ENCODE measurements at regions not wholly inside any gene's neighbourhood (a gene's known extent, or its start where the extent isn't known, plus 50 kb on each side); places are given as distances from the start of the nearest gene placed in this dataset.
"Not testable (repeated sequence)": the region's sequence is repeated elsewhere in the genome, so short reads cannot be mapped to it uniquely, and the experiment has no call there.

DNA sequence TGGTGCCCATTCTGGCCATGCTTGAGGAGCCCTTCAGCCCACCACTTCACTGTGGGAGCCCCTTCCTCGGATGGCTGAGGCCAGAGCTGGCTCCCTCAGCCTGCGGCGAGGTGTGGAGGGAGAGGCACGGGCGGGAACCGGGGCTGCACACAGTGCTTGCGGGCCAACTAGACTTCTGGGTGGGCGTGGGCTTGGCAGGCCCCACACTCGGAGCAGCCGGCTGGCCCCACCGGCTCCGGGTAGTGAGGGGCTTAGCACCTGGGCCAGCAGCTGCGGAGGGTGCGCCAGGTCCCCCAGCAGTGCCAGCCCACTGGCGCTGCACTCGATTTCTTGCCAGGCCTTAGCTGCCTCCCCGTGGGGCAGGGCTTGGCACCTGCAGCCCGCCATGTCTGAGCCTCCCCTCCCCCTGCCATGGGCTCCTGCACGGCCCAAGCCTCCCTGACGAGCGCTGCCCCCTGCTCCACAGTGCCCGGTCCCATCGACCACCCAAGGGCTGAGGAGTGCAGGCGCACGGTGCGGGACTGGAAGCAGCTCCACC, 554.2 kb downstream of the GABRG2 start:
- TF ChIP-seq POLR2A (IDR thresholded peaks at IDR 0.05; ENCODE audit: low read depth); POLR2AphosphoS5 (IDR thresholded peaks at IDR 0.05): not testable (repeated sequence)
- TF ChIP-seq, protein P1, sequence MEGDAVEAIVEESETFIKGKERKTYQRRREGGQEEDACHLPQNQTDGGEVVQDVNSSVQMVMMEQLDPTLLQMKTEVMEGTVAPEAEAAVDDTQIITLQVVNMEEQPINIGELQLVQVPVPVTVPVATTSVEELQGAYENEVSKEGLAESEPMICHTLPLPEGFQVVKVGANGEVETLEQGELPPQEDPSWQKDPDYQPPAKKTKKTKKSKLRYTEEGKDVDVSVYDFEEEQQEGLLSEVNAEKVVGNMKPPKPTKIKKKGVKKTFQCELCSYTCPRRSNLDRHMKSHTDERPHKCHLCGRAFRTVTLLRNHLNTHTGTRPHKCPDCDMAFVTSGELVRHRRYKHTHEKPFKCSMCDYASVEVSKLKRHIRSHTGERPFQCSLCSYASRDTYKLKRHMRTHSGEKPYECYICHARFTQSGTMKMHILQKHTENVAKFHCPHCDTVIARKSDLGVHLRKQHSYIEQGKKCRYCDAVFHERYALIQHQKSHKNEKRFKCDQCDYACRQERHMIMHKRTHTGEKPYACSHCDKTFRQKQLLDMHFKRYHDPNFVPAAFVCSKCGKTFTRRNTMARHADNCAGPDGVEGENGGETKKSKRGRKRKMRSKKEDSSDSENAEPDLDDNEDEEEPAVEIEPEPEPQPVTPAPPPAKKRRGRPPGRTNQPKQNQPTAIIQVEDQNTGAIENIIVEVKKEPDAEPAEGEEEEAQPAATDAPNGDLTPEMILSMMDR (IDR thresholded peaks at IDR 0.05), result not testable (repeated sequence)
